Right atrium auricular region (tissue), 2 donors: ENCODE measurements at regions not wholly inside any gene's neighbourhood (a gene's known extent, or its start where the extent isn't known, plus 50 kb on each side); places are given as distances from the start of the nearest gene placed in this dataset.

Experiments
- DNase-seq: peaks from one replicate; pipeline ENCODE4 v3.0.0-alpha.2; 2019; ENCODE audit warnings: low spot score
- H3K27ac ChIP-seq, 2 donors: fragments of 200-600 bp; sonication (generic); 1 replicate in 1 of 2; 2 replicates in 1 of 2; pipeline ENCODE4 v1.5.1; 2016 to 2019
- H3K27me3 ChIP-seq, 2 donors: fragments of 200-600 bp; sonication (generic); one replicate each; pipeline versions ENCODE4 v1.5.1 to v1.6.0; 2017 to 2019
- H3K36me3 ChIP-seq: fragments of 200-600 bp; sonication (generic); one replicate; pipeline ENCODE4 v1.5.1; 2016
- H3K4me1 ChIP-seq, 2 donors: fragments of 200-600 bp; sonication (generic); one replicate each; pipeline versions ENCODE4 v1.5.1 to v1.6.0; 2017 to 2019
- H3K4me3 ChIP-seq, 2 donors: fragments of 200-600 bp; sonication (generic); 1 replicate in 1 of 2; 2 replicates in 1 of 2; pipeline ENCODE4 v1.5.1; 2017 to 2019; ENCODE audit warnings: mild to moderate bottlenecking in 1 of 2, moderate library complexity in 1 of 2
- H3K9me3 ChIP-seq, 2 donors: fragments of 200-600 bp; sonication (generic); one replicate each; pipeline ENCODE4 v1.5.1; 2019
- TF ChIP-seq, protein P1 (sequence below), 2 donors: fragments of 200-600 bp; sonication (generic); IDR thresholded peaks; one replicate each; pipeline ENCODE4 v1.5.1; 2019; ENCODE audit warnings: antibody characterized with exemption in 2 of 2

DNA sequence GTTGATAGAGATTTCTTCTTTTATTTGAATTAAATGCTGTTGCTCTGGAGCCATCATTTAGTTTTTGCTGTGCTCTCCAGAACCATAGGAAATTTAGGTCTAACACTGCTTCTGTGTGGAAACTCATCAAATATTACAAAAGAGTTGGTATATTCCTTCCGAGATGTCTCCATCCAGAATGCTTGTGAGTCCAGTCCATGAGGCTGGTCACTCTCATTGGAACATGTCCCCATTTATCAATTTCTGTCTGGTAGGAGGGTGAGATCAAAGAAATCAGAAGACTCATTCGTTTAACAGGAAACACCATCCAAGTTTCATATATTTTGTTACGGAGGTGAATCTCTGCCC lies 52.4 kb upstream of the LMO2 start:
- no peak for DNase-seq

DNA sequence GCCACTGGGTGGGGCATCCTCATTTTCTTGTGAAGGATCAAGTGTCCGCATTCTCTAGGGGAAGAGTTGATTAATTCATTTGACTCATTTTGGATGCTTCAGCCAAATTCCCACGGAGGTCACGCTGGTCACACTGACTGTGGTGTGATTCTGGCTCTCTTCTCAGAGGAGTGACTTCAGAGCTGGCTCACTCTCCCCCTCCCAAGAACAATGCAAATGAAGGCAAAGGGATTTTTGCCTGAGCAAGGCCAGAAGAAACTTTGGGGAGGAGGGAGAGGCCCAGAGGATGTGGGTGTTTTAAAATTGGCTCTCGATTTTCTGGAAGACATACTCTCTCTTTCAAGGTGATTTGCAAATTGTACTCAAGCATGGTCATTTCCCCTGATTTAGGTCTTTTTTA lies 51.1 kb upstream of the LMO2 start:
- H3K27ac ChIP-seq = peak overlapping the region in 1 of 2 donors; percentile 30
- TF ChIP-seq, protein P1, sequence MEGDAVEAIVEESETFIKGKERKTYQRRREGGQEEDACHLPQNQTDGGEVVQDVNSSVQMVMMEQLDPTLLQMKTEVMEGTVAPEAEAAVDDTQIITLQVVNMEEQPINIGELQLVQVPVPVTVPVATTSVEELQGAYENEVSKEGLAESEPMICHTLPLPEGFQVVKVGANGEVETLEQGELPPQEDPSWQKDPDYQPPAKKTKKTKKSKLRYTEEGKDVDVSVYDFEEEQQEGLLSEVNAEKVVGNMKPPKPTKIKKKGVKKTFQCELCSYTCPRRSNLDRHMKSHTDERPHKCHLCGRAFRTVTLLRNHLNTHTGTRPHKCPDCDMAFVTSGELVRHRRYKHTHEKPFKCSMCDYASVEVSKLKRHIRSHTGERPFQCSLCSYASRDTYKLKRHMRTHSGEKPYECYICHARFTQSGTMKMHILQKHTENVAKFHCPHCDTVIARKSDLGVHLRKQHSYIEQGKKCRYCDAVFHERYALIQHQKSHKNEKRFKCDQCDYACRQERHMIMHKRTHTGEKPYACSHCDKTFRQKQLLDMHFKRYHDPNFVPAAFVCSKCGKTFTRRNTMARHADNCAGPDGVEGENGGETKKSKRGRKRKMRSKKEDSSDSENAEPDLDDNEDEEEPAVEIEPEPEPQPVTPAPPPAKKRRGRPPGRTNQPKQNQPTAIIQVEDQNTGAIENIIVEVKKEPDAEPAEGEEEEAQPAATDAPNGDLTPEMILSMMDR (IDR thresholded peaks at IDR 0.05) = no peak
- H3K4me1 ChIP-seq = peaks cover 0 to 25% of the 10 kb centered on the region in 2 donors
- no peaks in the 10 kb centered on the region for H3K9me3 ChIP-seq
- no peaks in the 10 kb centered on the region for H3K27me3 ChIP-seq
- no peak overlapping the region for H3K4me3 ChIP-seq
- no peaks in the 10 kb centered on the region for H3K36me3 ChIP-seq
- peak; percentile 83 for DNase-seq

More for the DNA sequence above, 52.4 kb upstream of the LMO2 start:
- peaks cover 0 to 22% of the 10 kb centered on the region in 2 donors for H3K4me1 ChIP-seq
- H3K27me3 ChIP-seq = no peaks in the 10 kb centered on the region
- TF ChIP-seq, protein P1 (IDR thresholded peaks at IDR 0.05) = no peak
- H3K27ac ChIP-seq = no peak overlapping the region
- H3K36me3 ChIP-seq = no peaks in the 10 kb centered on the region
- no peaks in the 10 kb centered on the region for H3K9me3 ChIP-seq
- no peak overlapping the region for H3K4me3 ChIP-seq

DNA sequence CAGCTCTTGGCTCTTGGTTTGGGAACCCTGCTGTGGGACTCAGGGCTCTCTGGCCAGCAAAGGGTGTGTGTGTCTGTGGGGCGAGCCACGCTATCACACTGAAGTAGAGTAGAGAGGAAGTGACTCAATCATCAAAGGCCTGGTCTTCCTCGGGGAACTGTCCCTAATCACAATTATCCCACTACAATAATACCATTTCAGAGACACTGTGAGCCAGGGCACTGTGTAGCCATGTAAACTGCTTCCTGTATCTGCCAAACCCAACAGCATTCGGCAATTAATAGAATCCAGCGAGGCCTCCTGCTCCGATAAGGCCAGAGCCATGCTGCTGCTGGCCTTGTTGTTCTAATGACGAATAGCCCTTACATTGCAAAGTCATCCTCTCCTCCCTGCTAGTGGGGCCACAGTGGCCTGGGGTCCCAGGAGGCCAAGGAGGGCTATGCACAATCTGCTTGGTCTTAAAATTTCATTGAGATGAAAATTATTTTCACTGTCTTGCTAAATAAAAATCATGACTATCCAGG lies 49.8 kb upstream of the LMO2 start:
- Histone ChIP-seq H3K4me3 (no peak overlapping the region), H3K4me1 (peaks cover 0 to 38% of the 10 kb centered on the region in 2 donors), H3K36me3 (no peaks in the 10 kb centered on the region), H3K9me3 (no peaks in the 10 kb centered on the region), H3K27me3 (no peaks in the 10 kb centered on the region), H3K27ac (peak overlapping the region; percentile 30 to 31)
- TF ChIP-seq, protein P1 (IDR thresholded peaks at IDR 0.05) = no peak
- DNase-seq = peak; percentile 75
